ENCODE measurements at regions not wholly inside any gene's neighbourhood (a gene's known extent, or its start where the extent isn't known, plus 50 kb on each side); places are given as distances from the start of the nearest gene placed in this dataset.

GRCh38 chr10:33065111-33065510 lies 107.1 kb upstream of the ITGB1 start:
- no peak for FAIRE-seq
- H3K4me1 ChIP-seq (ENCODE audit: control insufficient read depth, extremely low read depth, insufficient read depth, low read length): peaks cover 8% of the 10 kb centered on the region
- H4K20me1 ChIP-seq (replicated peaks; ENCODE audit: control insufficient read depth, extremely low read depth, insufficient read depth, low read length): no peaks in the 10 kb centered on the region
- H3K27me3 ChIP-seq (ENCODE audit: control insufficient read depth in 2 of 2, insufficient read depth in 2 of 2, low read length in 2 of 2): no peaks in the 10 kb centered on the region
- H3K9me1 ChIP-seq (replicated peaks; ENCODE audit: control insufficient read depth, extremely low read depth, insufficient read depth, low read length): no peaks in the 10 kb centered on the region
- H3K4me2 ChIP-seq (ENCODE audit: insufficient read depth, low read length): no peak overlapping the region
- no peaks in the 10 kb centered on the region for H3K79me2 ChIP-seq (ENCODE audit: control insufficient read depth, insufficient read depth, low read length)
- TF ChIP-seq GATA2 (IDR thresholded peaks at IDR 0.05; ENCODE audit: insufficient read depth, insufficient read length, low read depth, low read length) (no peak), JUN (IDR thresholded peaks at IDR 0.05; ENCODE audit: borderline replicate concordance, insufficient read depth, insufficient read length, low read depth) (no peak), EZH2 (IDR thresholded peaks at IDR 0.05; ENCODE audit: borderline replicate concordance, low read depth, low read length, severe bottlenecking) (no peak), POLR2A (IDR thresholded peaks at IDR 0.05; ENCODE audit: low read depth, low read length) (no peak), FOS (IDR thresholded peaks at IDR 0.05; ENCODE audit: borderline replicate concordance, insufficient read depth, low read length) (no peak), CTCF (IDR thresholded peaks at IDR 0.05; ENCODE audit: extremely low read depth in 1 of 2, insufficient read depth in 1 of 2, low read depth in 1 of 2, low read length in 2 of 2) (no peak), POLR2AphosphoS5 (IDR thresholded peaks at IDR 0.05; ENCODE audit: insufficient read depth, low read depth, low read length) (no peak)
- TF ChIP-seq, protein P1, sequence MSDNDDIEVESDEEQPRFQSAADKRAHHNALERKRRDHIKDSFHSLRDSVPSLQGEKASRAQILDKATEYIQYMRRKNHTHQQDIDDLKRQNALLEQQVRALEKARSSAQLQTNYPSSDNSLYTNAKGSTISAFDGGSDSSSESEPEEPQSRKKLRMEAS (IDR thresholded peaks at IDR 0.05; ENCODE audit: insufficient read depth, insufficient read length): no peak
- no peak overlapping the region for H3K9ac ChIP-seq (replicated peaks; ENCODE audit: extremely low read depth, insufficient read depth, low read length)
- H3K4me3 ChIP-seq (replicated peaks in 1 of 3; ENCODE audit: insufficient read depth in 1 of 3, low read depth in 1 of 3, low read length in 3 of 3): no peak overlapping the region
- no peak overlapping the region for H3K27ac ChIP-seq (ENCODE audit: insufficient read depth, low read depth, low read length)
- no peaks in the 10 kb centered on the region for H3K36me3 ChIP-seq (ENCODE audit: control insufficient read depth in 2 of 2, extremely low read depth in 1 of 2, insufficient read depth in 2 of 2, low read length in 2 of 2)
- no TSS peak for BruUV-seq (replicated peaks)
- POLR2A ChIA-PET: no interaction called here
- H3K9me3 ChIP-seq (replicated peaks; ENCODE audit: control insufficient read depth, insufficient read depth, low read length): no peaks in the 10 kb centered on the region
- dilution Hi-C loops (cut with MboI; ENCODE audit: extremely low pct_ligation_motif_present, low sequenced_read_pairs) (no loop called here), intact Hi-C loops (cut with micrococcal nuclease) (no loop called here)
- CTCF ChIA-PET: no interaction called here
- H2AFZ ChIP-seq (ENCODE audit: low read depth, low read length): no peak overlapping the region
- DNase-seq (ENCODE audit: low read depth, low spot score): no peak

Data from endothelial cell of umbilical vein (primary cell).